HG03342 (cell line): ENCODE measurements at regions not wholly inside any gene's neighbourhood (a gene's known extent, or its start where the extent isn't known, plus 50 kb on each side); places are given as distances from the start of the nearest gene placed in this dataset.
"Not testable (repeated sequence)": the region's sequence is repeated elsewhere in the genome, so short reads cannot be mapped to it uniquely, and the experiment has no call there.

Experiments
- ATAC-seq: cut with Tn5 transposase; IDR thresholded peaks from one replicate; pipeline ENCODE4 v1.9.1; 2021; ENCODE audit warnings: mild to moderate bottlenecking, moderate library complexity; ENCODE audit not compliant: unreplicated experiment

- no peak for ATAC-seq
Measured at GRCh38 chr9:6160579-6160978, 55.0 kb upstream of the IL33 start.

GRCh38 chr9:6153425-6153824, 62.2 kb upstream of the IL33 start:
- no peak for ATAC-seq

GRCh38 chr9:6152788-6153187, 62.8 kb upstream of the IL33 start:
- ATAC-seq: no peak

GRCh38 chr9:6150483-6150882, 65.1 kb upstream of the IL33 start:
- ATAC-seq: no peak

- no peak for ATAC-seq
Measured at GRCh38 chr9:6149315-6149714, 66.3 kb upstream of the IL33 start.

GRCh38 chr9:6147846-6148245, 67.8 kb upstream of the IL33 start:
- no peak for ATAC-seq

GRCh38 chr9:6144947-6145346, 70.7 kb upstream of the IL33 start:
- no peak for ATAC-seq

GRCh38 chr9:6142799-6143454, 72.7 kb upstream of the IL33 start:
- ATAC-seq: no peak

GRCh38 chr9:6135780-6136179, 79.8 kb upstream of the IL33 start:
- not testable (repeated sequence) for ATAC-seq

- no peak for ATAC-seq
Measured at GRCh38 chr9:6134661-6135180, 80.9 kb upstream of the IL33 start.

GRCh38 chr9:6133346-6134063, 82.1 kb upstream of the IL33 start:
- ATAC-seq: peak; percentile 76

GRCh38 chr9:6132650-6133049, 83.0 kb upstream of the IL33 start:
- ATAC-seq: no peak

- ATAC-seq: no peak
Measured at GRCh38 chr9:6128030-6128429, 87.6 kb upstream of the IL33 start.

- ATAC-seq: no peak
Measured at GRCh38 chr9:6126377-6126776, 89.2 kb upstream of the IL33 start.

GRCh38 chr9:6123416-6123815, 92.2 kb upstream of the IL33 start:
- no peak for ATAC-seq

GRCh38 chr9:6121707-6122106, 93.9 kb upstream of the IL33 start:
- ATAC-seq: no peak

GRCh38 chr9:6114424-6114823, 99.0 kb upstream of the RANBP6 start:
- ATAC-seq: no peak

GRCh38 chr9:6113819-6114218, 98.4 kb upstream of the RANBP6 start:
- ATAC-seq: no peak

- no peak for ATAC-seq
Measured at GRCh38 chr9:6113312-6113711, 97.9 kb upstream of the RANBP6 start.

- no peak for ATAC-seq
Measured at GRCh38 chr9:6109986-6110385, 94.6 kb upstream of the RANBP6 start.

- no peak for ATAC-seq
Measured at GRCh38 chr9:6109571-6109970, 94.1 kb upstream of the RANBP6 start.

- ATAC-seq: peak; percentile 84
Measured at GRCh38 chr9:6106711-6107339, 91.4 kb upstream of the RANBP6 start.
